ENCODE measurements at regions not wholly inside any gene's neighbourhood (a gene's known extent, or its start where the extent isn't known, plus 50 kb on each side); places are given as distances from the start of the nearest gene placed in this dataset.

GRCh38 chr5:106854922-106855321, 815.8 kb downstream of the EFNA5 start:
- TF ChIP-seq CTCF (conservative IDR thresholded peaks at IDR 0.05; ENCODE audit: low read depth, low read length) (no peak), POLR2A (IDR thresholded peaks at IDR 0.05; ENCODE audit: low read depth, low read length) (no peak), CEBPB (IDR thresholded peaks at IDR 0.05; ENCODE audit: low read depth, low read length) (no peak), MAZ (IDR thresholded peaks at IDR 0.05; ENCODE audit: borderline replicate concordance, low read depth, low read length) (no peak), RCOR1 (IDR thresholded peaks at IDR 0.05; ENCODE audit: insufficient replicate concordance, low read length) (no peak), RAD21 (IDR thresholded peaks at IDR 0.05; ENCODE audit: low read length) (no peak), NFE2L2 (IDR thresholded peaks at IDR 0.05; ENCODE audit: low read depth, low read length) (no peak), FOS (IDR thresholded peaks at IDR 0.05; ENCODE audit: low read depth, low read length) (no peak), MAFK (IDR thresholded peaks at IDR 0.05; ENCODE audit: low read depth, low read length) (no peak), MXI1 (IDR thresholded peaks at IDR 0.05; ENCODE audit: borderline replicate concordance, low read depth, low read length) (no peak), SMC3 (IDR thresholded peaks at IDR 0.05; ENCODE audit: low read depth, low read length) (no peak)

Data from IMR-90 (cell line).